NB4 (cell line): ENCODE measurements at regions not wholly inside any gene's neighbourhood (a gene's known extent, or its start where the extent isn't known, plus 50 kb on each side); places are given as distances from the start of the nearest gene placed in this dataset.

Source experiments
- POLR2A ChIP-seq: IDR thresholded peaks from 2 replicates; pipeline ENCODE4 v1.6.1; 2011; ENCODE audit warnings: mild to moderate bottlenecking; ENCODE audit not compliant: insufficient read length; ENCODE audit errors: extremely low read depth
- TF ChIP-seq, protein P1 (sequence below): IDR thresholded peaks from one replicate; pipeline ENCODE4 v1.5.1; 2012; ENCODE audit warnings: low read depth, low read length

- no peak for TF ChIP-seq POLR2A
- TF ChIP-seq, protein P1, sequence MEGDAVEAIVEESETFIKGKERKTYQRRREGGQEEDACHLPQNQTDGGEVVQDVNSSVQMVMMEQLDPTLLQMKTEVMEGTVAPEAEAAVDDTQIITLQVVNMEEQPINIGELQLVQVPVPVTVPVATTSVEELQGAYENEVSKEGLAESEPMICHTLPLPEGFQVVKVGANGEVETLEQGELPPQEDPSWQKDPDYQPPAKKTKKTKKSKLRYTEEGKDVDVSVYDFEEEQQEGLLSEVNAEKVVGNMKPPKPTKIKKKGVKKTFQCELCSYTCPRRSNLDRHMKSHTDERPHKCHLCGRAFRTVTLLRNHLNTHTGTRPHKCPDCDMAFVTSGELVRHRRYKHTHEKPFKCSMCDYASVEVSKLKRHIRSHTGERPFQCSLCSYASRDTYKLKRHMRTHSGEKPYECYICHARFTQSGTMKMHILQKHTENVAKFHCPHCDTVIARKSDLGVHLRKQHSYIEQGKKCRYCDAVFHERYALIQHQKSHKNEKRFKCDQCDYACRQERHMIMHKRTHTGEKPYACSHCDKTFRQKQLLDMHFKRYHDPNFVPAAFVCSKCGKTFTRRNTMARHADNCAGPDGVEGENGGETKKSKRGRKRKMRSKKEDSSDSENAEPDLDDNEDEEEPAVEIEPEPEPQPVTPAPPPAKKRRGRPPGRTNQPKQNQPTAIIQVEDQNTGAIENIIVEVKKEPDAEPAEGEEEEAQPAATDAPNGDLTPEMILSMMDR: no peak
Observed at GRCh38 chr1:109821221-109821669, 57.5 kb upstream of the EPS8L3 start.
